ENCODE measurements at regions not wholly inside any gene's neighbourhood (a gene's known extent, or its start where the extent isn't known, plus 50 kb on each side); places are given as distances from the start of the nearest gene placed in this dataset.

- POLR2A ChIA-PET, result no interaction called here
- WGBS (ENCODE audit: insufficient coverage), result no CpG with 5 or more reads among the region's 6 CpGs
- intact Hi-C loops (cut with micrococcal nuclease), result no loop called here
- no peak for ATAC-seq (ENCODE audit: low read depth)
- Histone ChIP-seq H3K9me3 (ENCODE audit: control extremely low read depth in 1 of 3, control insufficient read depth in 2 of 3, insufficient read depth in 1 of 3, low read length in 2 of 3) (no peaks in the 10 kb centered on the region), H3K9ac (ENCODE audit: low read length) (no peak overlapping the region), H3K4me1 (ENCODE audit: control insufficient read depth in 2 of 2, insufficient read depth in 2 of 2, low read length in 2 of 2) (no peaks in the 10 kb centered on the region), H3K4me2 (replicated peaks; ENCODE audit: low read depth, low read length, poor library complexity, severe bottlenecking) (no peak overlapping the region), H3K79me2 (ENCODE audit: control insufficient read depth, insufficient read depth, low read length) (no peaks in the 10 kb centered on the region), H2AFZ (ENCODE audit: insufficient read depth, low read depth, low read length, poor library complexity, severe bottlenecking) (no peak overlapping the region), H3K27me3 (replicated peaks in 1 of 4; ENCODE audit: control extremely low read depth in 1 of 4, control insufficient read depth in 3 of 4, insufficient read depth in 4 of 4, low read length in 3 of 4) (no peaks in the 10 kb centered on the region), H3K36me3 (replicated peaks in 1 of 2; ENCODE audit: control extremely low read depth in 1 of 2, control insufficient read depth in 1 of 2, extremely low read depth in 1 of 2, insufficient read depth in 2 of 2, low read length in 1 of 2) (no peaks in the 10 kb centered on the region), H3K27ac (ENCODE audit: low read length in 2 of 2) (no peak overlapping the region), H4K20me1 (ENCODE audit: control insufficient read depth, insufficient read depth, low read length, poor library complexity, severe bottlenecking) (no peaks in the 10 kb centered on the region), H3K4me3 (ENCODE audit: control extremely low read depth in 1 of 5, extremely low read depth in 1 of 5, insufficient read depth in 1 of 5, low read depth in 2 of 5, low read length in 4 of 5) (no peak overlapping the region)
- Mint-ChIP-seq H3K27me3 (peaks cover 2% of the 10 kb centered on the region), H3K9me3 (ENCODE audit: insufficient read depth) (no peaks in the 10 kb centered on the region), H3K4me3 (no peak overlapping the region), H3K27ac (no peak overlapping the region), H3K4me1 (peaks cover 4% of the 10 kb centered on the region)
- TF ChIP-seq EZH2 (IDR thresholded peaks at IDR 0.05; ENCODE audit: borderline replicate concordance, insufficient read depth, low read depth, low read length, poor library complexity, severe bottlenecking), result no peak
- no peak for TF ChIP-seq CTCF (IDR thresholded peaks at IDR 0.05)
- CTCF ChIA-PET, result no interaction called here
- no peak for DNase-seq
Measured at GRCh38 chr15:38112406-38112805, 140.2 kb upstream of the SPRED1 start.

- ChIA-PET POLR2A (no interaction called here), CTCF (no interaction called here)
- DNase-seq (no peak), ATAC-seq (ENCODE audit: low read depth) (no peak)
- Histone ChIP-seq H4K20me1 (ENCODE audit: control insufficient read depth, insufficient read depth, low read length, poor library complexity, severe bottlenecking) (no peaks in the 10 kb centered on the region), H3K4me2 (replicated peaks; ENCODE audit: low read depth, low read length, poor library complexity, severe bottlenecking) (no peak overlapping the region), H3K27ac (ENCODE audit: low read length in 2 of 2) (no peak overlapping the region), H3K27me3 (replicated peaks in 1 of 4; ENCODE audit: control extremely low read depth in 1 of 4, control insufficient read depth in 3 of 4, insufficient read depth in 4 of 4, low read length in 3 of 4) (no peaks in the 10 kb centered on the region), H3K36me3 (replicated peaks in 1 of 2; ENCODE audit: control extremely low read depth in 1 of 2, control insufficient read depth in 1 of 2, extremely low read depth in 1 of 2, insufficient read depth in 2 of 2, low read length in 1 of 2) (no peaks in the 10 kb centered on the region), H3K4me3 (ENCODE audit: control extremely low read depth in 1 of 5, extremely low read depth in 1 of 5, insufficient read depth in 1 of 5, low read depth in 2 of 5, low read length in 4 of 5) (no peak overlapping the region), H3K9ac (ENCODE audit: low read length) (no peak overlapping the region), H3K79me2 (ENCODE audit: control insufficient read depth, insufficient read depth, low read length) (no peaks in the 10 kb centered on the region), H3K9me3 (ENCODE audit: control extremely low read depth in 1 of 3, control insufficient read depth in 2 of 3, insufficient read depth in 1 of 3, low read length in 2 of 3) (peaks cover 0 to 10% (median 0%) of the 10 kb centered on the region in 3 donors), H2AFZ (ENCODE audit: insufficient read depth, low read depth, low read length, poor library complexity, severe bottlenecking) (no peak overlapping the region), H3K4me1 (ENCODE audit: control insufficient read depth in 2 of 2, insufficient read depth in 2 of 2, low read length in 2 of 2) (peaks cover 0 to 6% of the 10 kb centered on the region in 2 donors)
- Mint-ChIP-seq H3K27me3 (peaks cover 2% of the 10 kb centered on the region), H3K9me3 (ENCODE audit: insufficient read depth) (no peaks in the 10 kb centered on the region), H3K4me3 (no peak overlapping the region), H3K4me1 (peaks cover 10% of the 10 kb centered on the region), H3K27ac (no peak overlapping the region)
- intact Hi-C loops (cut with micrococcal nuclease), result no loop called here
- TF ChIP-seq EZH2 (IDR thresholded peaks at IDR 0.05; ENCODE audit: borderline replicate concordance, insufficient read depth, low read depth, low read length, poor library complexity, severe bottlenecking) (no peak), CTCF (IDR thresholded peaks at IDR 0.05) (no peak)
- WGBS (ENCODE audit: insufficient coverage), result 100% methylated on average over 1 of the region's 2 CpGs
Measured at GRCh38 chr15:38115121-38115520, 137.5 kb upstream of the SPRED1 start.
